Mucosa of descending colon (tissue), 3 donors: ENCODE measurements at regions not wholly inside any gene's neighbourhood (a gene's known extent, or its start where the extent isn't known, plus 50 kb on each side); places are given as distances from the start of the nearest gene placed in this dataset.

Experiments used
- ATAC-seq: fragments of 200-7000 bp; cut with Tn5 transposase; one replicate; pipeline ENCODE4 v1.9.1; 2020; ENCODE audit warnings: mild to moderate bottlenecking, moderate library complexity
- DNase-seq, 3 donors: peaks; one replicate each; pipeline ENCODE4 v3.0.0-alpha.2; 2020
- H3K36me3 ChIP-seq: fragments of 200-600 bp; one replicate; pipeline ENCODE4 v1.8.0; 2021; ENCODE audit warnings: low read depth, mild to moderate bottlenecking
- H3K4me1 ChIP-seq: fragments of 200-600 bp; one replicate; pipeline ENCODE4 v1.8.0; 2021; ENCODE audit warnings: low read depth, mild to moderate bottlenecking
- H3K4me3 ChIP-seq: fragments of 200-600 bp; one replicate; pipeline ENCODE4 v1.8.0; 2021; ENCODE audit warnings: mild to moderate bottlenecking
- H3K9me3 ChIP-seq: fragments of 200-600 bp; one replicate; pipeline ENCODE4 v1.8.0; 2021; ENCODE audit warnings: mild to moderate bottlenecking
- CTCF ChIP-seq: fragments of 200-600 bp; IDR thresholded peaks from one replicate; pipeline ENCODE4 v1.8.0; 2022; ENCODE audit warnings: antibody characterized with exemption, mild to moderate bottlenecking
- intact Hi-C, 2 donors: fragments of 100-400 bp; cut with DNase I in 1 of 2; cut with micrococcal nuclease in 1 of 2; formaldehyde crosslinking; loops; one replicate each; pipeline versions ENCODE4 v1.11.0 to v1.11.1; 2022; cut with DNase I, micrococcal nuclease
- donor health status: DM: no; HTN: no; CAD: no; lungs with moderate emphysema.
- donor health status: DM: no; HTN: no; CAD: no.
- donor health status: DM: no; HTN: yes; CAD: no.

- Histone ChIP-seq H3K36me3 (no peaks in the 10 kb centered on the region), H3K9me3 (no peaks in the 10 kb centered on the region), H3K4me1 (no peaks in the 10 kb centered on the region), H3K4me3 (no peak overlapping the region)
- intact Hi-C loops, result no loop called here
- DNase-seq (no peak), ATAC-seq (no peak)
- TF ChIP-seq CTCF, result no peak
Measured at GRCh38 chr18:70558371-70558770, 269.5 kb downstream of the SOCS6 start.

- no peak for TF ChIP-seq CTCF
- Histone ChIP-seq H3K36me3 (no peaks in the 10 kb centered on the region), H3K4me3 (no peak overlapping the region), H3K4me1 (no peaks in the 10 kb centered on the region), H3K9me3 (no peaks in the 10 kb centered on the region)
- ATAC-seq, result no peak
- intact Hi-C loops, result no loop called here
- no peak for DNase-seq
Measured at GRCh38 chr18:70554854-70555445, 266.1 kb downstream of the SOCS6 start.

GRCh38 chr18:70553936-70554260, 265.1 kb downstream of the SOCS6 start:
- DNase-seq (no peak), ATAC-seq (no peak)
- no peak overlapping the region for H3K4me3 ChIP-seq
- H3K9me3 ChIP-seq, result no peaks in the 10 kb centered on the region
- TF ChIP-seq CTCF, result no peak
- intact Hi-C loops, result no loop called here
- no peaks in the 10 kb centered on the region for H3K36me3 ChIP-seq
- H3K4me1 ChIP-seq, result no peaks in the 10 kb centered on the region

- no peak for ATAC-seq
- Histone ChIP-seq H3K9me3 (no peaks in the 10 kb centered on the region), H3K4me3 (no peak overlapping the region), H3K36me3 (no peaks in the 10 kb centered on the region), H3K4me1 (no peaks in the 10 kb centered on the region)
- intact Hi-C loops, result no loop called here
- no peak for DNase-seq
- no peak for TF ChIP-seq CTCF
Measured at GRCh38 chr18:70553245-70553935, 264.5 kb downstream of the SOCS6 start.

GRCh38 chr18:70536370-70537062, 247.7 kb downstream of the SOCS6 start:
- Histone ChIP-seq H3K4me1 (no peaks in the 10 kb centered on the region), H3K9me3 (no peaks in the 10 kb centered on the region), H3K36me3 (no peaks in the 10 kb centered on the region), H3K4me3 (no peak overlapping the region)
- no peak for TF ChIP-seq CTCF
- intact Hi-C loops, result no loop called here
- ATAC-seq (peak; percentile 93), DNase-seq (no peak)
